Fibroblast of the aortic adventitia (primary cell): ENCODE measurements at regions not wholly inside any gene's neighbourhood (a gene's known extent, or its start where the extent isn't known, plus 50 kb on each side); places are given as distances from the start of the nearest gene placed in this dataset.

Experiments
- DNase-seq: peaks from one replicate; pipeline ENCODE4 v3.0.0-alpha.2; 2010; ENCODE audit warnings: low read depth
- H3K4me3 ChIP-seq: 2 replicates; pipeline ENCODE4 v1.5.1; 2011; ENCODE audit warnings: low read depth, mild to moderate bottlenecking, control low read depth, low read length, moderate library complexity
- TF ChIP-seq, protein P1 (sequence below): IDR thresholded peaks from 2 replicates; pipeline ENCODE4 v1.5.1; 2011; ENCODE audit warnings: mild to moderate bottlenecking, low read length, control low read depth, inconsistent platforms; ENCODE audit not compliant: insufficient read depth

GRCh38 chrX:39915081-39915480, 182.7 kb downstream of the BCOR start:
- TF ChIP-seq, protein P1, sequence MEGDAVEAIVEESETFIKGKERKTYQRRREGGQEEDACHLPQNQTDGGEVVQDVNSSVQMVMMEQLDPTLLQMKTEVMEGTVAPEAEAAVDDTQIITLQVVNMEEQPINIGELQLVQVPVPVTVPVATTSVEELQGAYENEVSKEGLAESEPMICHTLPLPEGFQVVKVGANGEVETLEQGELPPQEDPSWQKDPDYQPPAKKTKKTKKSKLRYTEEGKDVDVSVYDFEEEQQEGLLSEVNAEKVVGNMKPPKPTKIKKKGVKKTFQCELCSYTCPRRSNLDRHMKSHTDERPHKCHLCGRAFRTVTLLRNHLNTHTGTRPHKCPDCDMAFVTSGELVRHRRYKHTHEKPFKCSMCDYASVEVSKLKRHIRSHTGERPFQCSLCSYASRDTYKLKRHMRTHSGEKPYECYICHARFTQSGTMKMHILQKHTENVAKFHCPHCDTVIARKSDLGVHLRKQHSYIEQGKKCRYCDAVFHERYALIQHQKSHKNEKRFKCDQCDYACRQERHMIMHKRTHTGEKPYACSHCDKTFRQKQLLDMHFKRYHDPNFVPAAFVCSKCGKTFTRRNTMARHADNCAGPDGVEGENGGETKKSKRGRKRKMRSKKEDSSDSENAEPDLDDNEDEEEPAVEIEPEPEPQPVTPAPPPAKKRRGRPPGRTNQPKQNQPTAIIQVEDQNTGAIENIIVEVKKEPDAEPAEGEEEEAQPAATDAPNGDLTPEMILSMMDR: no peak
- H3K4me3 ChIP-seq: no peak overlapping the region

GRCh38 chrX:39915596-39915995, 182.2 kb downstream of the BCOR start:
- DNase-seq: no peak
- H3K4me3 ChIP-seq: no peak overlapping the region
- TF ChIP-seq, protein P1: no peak

More at GRCh38 chrX:39915081-39915480, 182.7 kb downstream of the BCOR start:
- DNase-seq: no peak

DNA sequence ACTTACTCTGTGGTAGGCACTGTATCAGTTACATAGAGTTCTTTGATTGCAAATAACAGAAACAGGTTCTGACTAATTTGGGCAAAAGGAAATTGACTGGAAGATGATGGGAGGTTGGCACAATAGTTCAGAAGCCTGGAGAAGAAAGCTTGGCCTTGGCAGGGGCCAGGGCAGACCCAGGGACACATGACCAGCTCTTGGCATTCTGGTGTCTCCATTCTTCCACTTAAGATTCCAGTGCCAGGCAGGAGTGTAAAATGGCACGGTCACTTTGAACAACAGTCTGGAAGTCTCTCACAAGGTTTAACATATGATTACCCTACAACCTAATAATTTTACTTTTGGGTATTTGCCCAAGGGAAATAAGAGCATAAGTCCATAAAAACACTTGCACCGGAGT, 175.9 kb downstream of the BCOR start:
- no peak for DNase-seq
- TF ChIP-seq, protein P1: no peak
- H3K4me3 ChIP-seq: no peak overlapping the region

GRCh38 chrX:39922488-39922887, 175.3 kb downstream of the BCOR start:
- no peak overlapping the region for H3K4me3 ChIP-seq
- TF ChIP-seq, protein P1: no peak
- DNase-seq: no peak

- H3K4me3 ChIP-seq: no peak overlapping the region
- DNase-seq: no peak
Measured at GRCh38 chrX:39922926-39923325, 174.8 kb downstream of the BCOR start.

GRCh38 chrX:39927380-39927779, 170.4 kb downstream of the BCOR start:
- no peak for DNase-seq
- no peak overlapping the region for H3K4me3 ChIP-seq
- TF ChIP-seq, protein P1: no peak

More at GRCh38 chrX:39922926-39923325, 174.8 kb downstream of the BCOR start:
- TF ChIP-seq, protein P1: no peak

DNA sequence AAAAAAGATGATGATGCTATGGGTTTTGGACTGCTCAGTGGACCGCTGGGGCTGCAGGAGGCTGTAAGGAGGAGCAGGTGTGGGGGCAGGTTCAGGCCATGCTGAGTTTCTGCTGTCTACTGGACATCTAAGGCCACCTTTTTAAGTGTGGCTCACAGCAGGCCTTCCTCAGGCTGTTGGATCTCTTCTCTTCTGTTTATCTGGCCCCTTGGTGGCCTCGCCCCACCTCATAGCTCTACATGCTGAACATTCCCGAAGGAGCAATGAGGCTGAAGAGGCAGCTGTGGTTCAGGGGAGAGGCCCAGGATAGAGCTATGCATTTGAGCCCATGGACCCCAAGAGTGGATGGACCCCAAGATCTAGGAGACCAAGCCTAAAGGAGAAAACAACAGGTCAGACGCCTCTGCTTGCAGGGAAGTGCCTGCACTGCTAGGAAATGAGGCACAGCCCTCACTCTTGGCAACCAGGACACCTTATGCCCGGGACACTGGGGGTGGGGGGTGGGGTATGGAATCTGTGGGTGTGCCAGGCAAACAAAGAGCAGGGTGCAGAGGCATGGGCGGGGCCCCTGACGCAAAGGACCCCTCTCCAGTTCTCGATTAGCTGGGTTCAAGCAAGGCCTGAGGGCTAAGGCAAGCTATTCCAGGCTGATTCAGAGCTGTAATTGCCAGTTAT, 168.9 kb downstream of the BCOR start:
- TF ChIP-seq, protein P1: no peak
- no peak for DNase-seq
- no peak overlapping the region for H3K4me3 ChIP-seq
